ENCODE measurements at regions not wholly inside any gene's neighbourhood (a gene's known extent, or its start where the extent isn't known, plus 50 kb on each side); places are given as distances from the start of the nearest gene placed in this dataset.

- DNase-seq (ENCODE audit: low spot score): no peak
These were observed 251.3 kb downstream of the GAS1 start for GRCh38 chr9:86695910-86696424.

- DNase-seq (ENCODE audit: low spot score): no peak
These were observed 257.3 kb downstream of the GAS1 start for GRCh38 chr9:86690034-86690433.

- no peak for DNase-seq (ENCODE audit: low spot score)
These were observed 259.5 kb downstream of the GAS1 start for GRCh38 chr9:86687788-86688187.

- DNase-seq (ENCODE audit: low spot score): no peak
These were observed 261.8 kb downstream of the GAS1 start for GRCh38 chr9:86685556-86685955.

GRCh38 chr9:86684148-86684547, 263.2 kb downstream of the GAS1 start:
- no peak for DNase-seq (ENCODE audit: low spot score)

- DNase-seq (ENCODE audit: low spot score): no peak
These were observed 265.1 kb downstream of the GAS1 start for GRCh38 chr9:86682240-86682639.

GRCh38 chr9:86679909-86680308, 267.4 kb downstream of the GAS1 start:
- DNase-seq (ENCODE audit: low spot score): no peak

- DNase-seq (ENCODE audit: low spot score): no peak
These were observed 270.9 kb downstream of the GAS1 start for GRCh38 chr9:86676396-86676795.

- DNase-seq (ENCODE audit: low spot score): no peak
These were observed 271.5 kb downstream of the GAS1 start for GRCh38 chr9:86675805-86676204.

GRCh38 chr9:86674487-86674886, 272.8 kb downstream of the GAS1 start:
- no peak for DNase-seq (ENCODE audit: low spot score)

- no peak for DNase-seq (ENCODE audit: low spot score)
These were observed 274.3 kb downstream of the GAS1 start for GRCh38 chr9:86672966-86673365.

GRCh38 chr9:86672301-86672700, 275.0 kb downstream of the GAS1 start:
- peak; percentile 38 for DNase-seq (ENCODE audit: low spot score)

GRCh38 chr9:86671018-86671417, 276.3 kb downstream of the GAS1 start:
- DNase-seq (ENCODE audit: low spot score): no peak

GRCh38 chr9:86670536-86670935, 276.8 kb downstream of the GAS1 start:
- no peak for DNase-seq (ENCODE audit: low spot score)

GRCh38 chr9:86670076-86670475, 277.2 kb downstream of the GAS1 start:
- DNase-seq (ENCODE audit: low spot score): no peak

GRCh38 chr9:86669422-86669821, 277.9 kb downstream of the GAS1 start:
- peak; percentile 29 for DNase-seq (ENCODE audit: low spot score)

- DNase-seq (ENCODE audit: low spot score): peak; percentile 24
These were observed 278.8 kb downstream of the GAS1 start for GRCh38 chr9:86668488-86668887.

GRCh38 chr9:86667307-86667706, 280.0 kb downstream of the GAS1 start:
- peak; percentile 62 for DNase-seq (ENCODE audit: low spot score)

GRCh38 chr9:86665416-86665815, 281.9 kb downstream of the GAS1 start:
- no peak for DNase-seq (ENCODE audit: low spot score)

- DNase-seq (ENCODE audit: low spot score): no peak
These were observed 282.7 kb downstream of the GAS1 start for GRCh38 chr9:86664603-86665002.

- no peak for DNase-seq (ENCODE audit: low spot score)
These were observed 283.4 kb downstream of the GAS1 start for GRCh38 chr9:86663905-86664304.

- no peak for DNase-seq (ENCODE audit: low spot score)
These were observed 284.3 kb downstream of the GAS1 start for GRCh38 chr9:86662890-86663468.

GRCh38 chr9:86660146-86660943, 287.0 kb downstream of the GAS1 start:
- DNase-seq (ENCODE audit: low spot score): peak; percentile 90

Measured in AG08395 (cell line).